Loucy (cell line): ENCODE measurements at regions not wholly inside any gene's neighbourhood (a gene's known extent, or its start where the extent isn't known, plus 50 kb on each side); places are given as distances from the start of the nearest gene placed in this dataset.

Experiments used
- H2AFZ ChIP-seq: fragments of 200-600 bp; sonication (generic); 2 replicates; pipeline ENCODE4 v1.6.0; 2016; ENCODE audit warnings: antibody characterized with exemption, mild to moderate bottlenecking, low read length, moderate library complexity
- H3F3A ChIP-seq: fragments of 200-600 bp; 2 replicates; pipeline ENCODE4 v1.6.0; 2016; ENCODE audit warnings: antibody characterized with exemption, low read depth, mild to moderate bottlenecking
- H3K27me3 ChIP-seq: fragments of 200-600 bp; sonication (generic); 2 replicates; pipeline ENCODE4 v1.6.1; 2014; ENCODE audit warnings: low read length, mild to moderate bottlenecking; ENCODE audit not compliant: insufficient read depth, poor library complexity, severe bottlenecking
- H3K36me3 ChIP-seq: fragments of 200-600 bp; sonication (generic); 2 replicates; pipeline ENCODE4 v1.6.1; 2016; ENCODE audit warnings: low read length; ENCODE audit not compliant: insufficient read depth
- H3K4me1 ChIP-seq: fragments of 200-600 bp; sonication (generic); 2 replicates; pipeline ENCODE4 v1.5.1; 2014; ENCODE audit warnings: low read length, mild to moderate bottlenecking; ENCODE audit not compliant: insufficient read depth, poor library complexity, severe bottlenecking
- H3K4me2 ChIP-seq: fragments of 200-600 bp; sonication (generic); 2 replicates; pipeline ENCODE4 v1.6.0; 2014; ENCODE audit warnings: antibody characterized with exemption, low read length, low read depth, mild to moderate bottlenecking; ENCODE audit not compliant: poor library complexity, severe bottlenecking
- H3K4me3 ChIP-seq: fragments of 200-600 bp; sonication (generic); 2 replicates; pipeline ENCODE4 v1.5.1; 2014; ENCODE audit warnings: low read length, mild to moderate bottlenecking, mixed read lengths; ENCODE audit not compliant: poor library complexity, severe bottlenecking
- H3K79me2 ChIP-seq: fragments of 200-600 bp; sonication (generic); 2 replicates; pipeline ENCODE4 v1.6.1; 2014; ENCODE audit warnings: low read length; ENCODE audit not compliant: insufficient read depth
- H3K9ac ChIP-seq: fragments of 200-600 bp; sonication (generic); 2 replicates; pipeline ENCODE4 v1.6.0; 2014; ENCODE audit warnings: mild to moderate bottlenecking, low read depth, low read length, moderate library complexity; ENCODE audit not compliant: poor library complexity, severe bottlenecking
- H3K9me2 ChIP-seq: fragments of 200-600 bp; sonication (generic); replicated peaks from 2 replicates; pipeline ENCODE4 v1.6.1; 2016; ENCODE audit warnings: low read depth, low read length, mixed read lengths
- H3K9me3 ChIP-seq: fragments of 200-600 bp; sonication (generic); 2 replicates; pipeline ENCODE4 v1.6.1; 2014; ENCODE audit warnings: mild to moderate bottlenecking, antibody characterized with exemption, low read length, low read depth; ENCODE audit not compliant: insufficient read depth
- H4K20me1 ChIP-seq: fragments of 200-600 bp; sonication (generic); 2 replicates; pipeline ENCODE4 v1.6.0; 2014; ENCODE audit warnings: antibody characterized with exemption, low read length, mild to moderate bottlenecking; ENCODE audit not compliant: insufficient read depth, poor library complexity, severe bottlenecking
- CTCF ChIP-seq: fragments of 200-600 bp; sonication (generic); conservative IDR thresholded peaks from 2 replicates; pipeline ENCODE4 v1.5.1; 2014; ENCODE audit warnings: mild to moderate bottlenecking, antibody characterized with exemption, low read length
- EZH2phosphoT487 ChIP-seq: fragments of 200-600 bp; IDR thresholded peaks from 2 replicates; pipeline ENCODE4 v1.6.1; 2018; ENCODE audit warnings: antibody characterized with exemption, mild to moderate bottlenecking, moderate library complexity, borderline replicate concordance

- no peak overlapping the region for H3K9ac ChIP-seq
- no peak overlapping the region for H3K4me3 ChIP-seq
- H4K20me1 ChIP-seq = no peaks in the 10 kb centered on the region
- no peak overlapping the region for H2AFZ ChIP-seq
- no peak for TF ChIP-seq EZH2phosphoT487
- no peak for TF ChIP-seq CTCF
- no peak overlapping the region for H3K4me2 ChIP-seq
- H3K36me3 ChIP-seq = no peaks in the 10 kb centered on the region
- no peaks in the 10 kb centered on the region for H3K79me2 ChIP-seq
- no peaks in the 10 kb centered on the region for H3K9me2 ChIP-seq
- H3K9me3 ChIP-seq = no peaks in the 10 kb centered on the region
- peaks cover 9% of the 10 kb centered on the region for H3K4me1 ChIP-seq
- no peaks in the 10 kb centered on the region for H3F3A ChIP-seq
- no peaks in the 10 kb centered on the region for H3K27me3 ChIP-seq
Observed at GRCh38 chr1:199585392-199585791, 442.1 kb upstream of the NR5A2 start.

- Histone ChIP-seq H3K36me3 (no peaks in the 10 kb centered on the region), H3K9me2 (no peaks in the 10 kb centered on the region), H3K79me2 (no peaks in the 10 kb centered on the region), H3K4me1 (peaks cover 19% of the 10 kb centered on the region), H3K4me2 (peak overlapping the region; percentile 20), H2AFZ (peak overlapping the region; percentile 52; the same call in 1 of the 2 replicates), H3K9me3 (no peaks in the 10 kb centered on the region), H3K27me3 (no peaks in the 10 kb centered on the region), H4K20me1 (no peaks in the 10 kb centered on the region), H3K9ac (no peak overlapping the region), H3F3A (no peaks in the 10 kb centered on the region), H3K4me3 (no peak overlapping the region)
- TF ChIP-seq EZH2phosphoT487 (no peak), CTCF (no peak)
Observed at GRCh38 chr1:199590708-199591107, 436.8 kb upstream of the NR5A2 start.

DNA sequence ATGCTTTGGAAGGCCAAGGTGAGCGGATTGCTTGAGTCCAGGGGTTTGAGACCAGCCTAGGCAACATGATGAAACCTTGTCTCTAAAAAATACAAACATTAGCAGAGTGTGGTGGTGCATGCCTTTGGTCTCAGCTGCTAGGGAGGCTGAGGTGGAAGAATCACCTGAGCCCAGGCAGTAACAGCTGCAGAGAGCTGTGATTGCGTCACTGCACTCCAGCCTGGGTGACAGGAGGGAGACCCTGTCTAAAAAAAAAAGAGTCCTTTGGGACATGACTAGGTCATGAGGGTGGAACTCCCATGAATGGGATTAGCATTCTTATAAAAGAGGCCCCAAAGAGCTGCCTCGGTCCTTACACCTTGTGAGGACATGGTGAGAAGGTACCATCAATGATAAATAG, 436.0 kb upstream of the NR5A2 start:
- H3K4me3 ChIP-seq = no peak overlapping the region
- H3K9me2 ChIP-seq = no peaks in the 10 kb centered on the region
- no peak for TF ChIP-seq EZH2phosphoT487
- TF ChIP-seq CTCF = no peak
- no peaks in the 10 kb centered on the region for H3K27me3 ChIP-seq
- H3K36me3 ChIP-seq = no peaks in the 10 kb centered on the region
- peaks cover 19% of the 10 kb centered on the region for H3K4me1 ChIP-seq
- H2AFZ ChIP-seq = peak overlapping the region; percentile 14; the same call in 1 of the 2 replicates
- no peaks in the 10 kb centered on the region for H4K20me1 ChIP-seq
- H3K9me3 ChIP-seq = no peaks in the 10 kb centered on the region
- no peak overlapping the region for H3K9ac ChIP-seq
- H3K79me2 ChIP-seq = no peaks in the 10 kb centered on the region
- H3F3A ChIP-seq = no peaks in the 10 kb centered on the region
- H3K4me2 ChIP-seq = no peak overlapping the region
